Superior temporal gyrus (tissue), 1 donor: ENCODE measurements at regions not wholly inside any gene's neighbourhood (a gene's known extent, or its start where the extent isn't known, plus 50 kb on each side); places are given as distances from the start of the nearest gene placed in this dataset.

Experiments
- DNase-seq: peaks from one replicate; pipeline ENCODE4 v3.0.0-alpha.2; 2016; ENCODE audit errors: extremely low spot score

DNA sequence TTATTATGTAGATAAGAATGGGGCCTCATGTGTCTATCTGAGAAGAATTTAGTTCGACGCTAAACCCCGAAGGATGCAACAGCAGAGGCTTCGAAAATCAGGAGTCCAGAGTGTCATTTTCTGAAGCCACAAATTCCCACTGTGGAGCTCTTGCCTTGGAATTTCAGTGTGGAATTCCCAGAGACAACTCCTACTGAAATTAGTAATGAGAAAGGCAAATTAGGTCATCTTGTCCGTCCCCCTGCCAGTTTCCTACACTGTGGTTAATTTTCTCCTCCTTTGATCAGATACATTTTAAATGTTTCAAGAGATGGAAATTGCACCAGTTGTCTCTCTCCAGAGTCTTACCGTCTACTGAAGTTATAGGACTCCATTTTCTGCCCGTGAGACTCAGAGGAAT, 633.6 kb downstream of the BNC2 start:
- DNase-seq = no peak

DNA sequence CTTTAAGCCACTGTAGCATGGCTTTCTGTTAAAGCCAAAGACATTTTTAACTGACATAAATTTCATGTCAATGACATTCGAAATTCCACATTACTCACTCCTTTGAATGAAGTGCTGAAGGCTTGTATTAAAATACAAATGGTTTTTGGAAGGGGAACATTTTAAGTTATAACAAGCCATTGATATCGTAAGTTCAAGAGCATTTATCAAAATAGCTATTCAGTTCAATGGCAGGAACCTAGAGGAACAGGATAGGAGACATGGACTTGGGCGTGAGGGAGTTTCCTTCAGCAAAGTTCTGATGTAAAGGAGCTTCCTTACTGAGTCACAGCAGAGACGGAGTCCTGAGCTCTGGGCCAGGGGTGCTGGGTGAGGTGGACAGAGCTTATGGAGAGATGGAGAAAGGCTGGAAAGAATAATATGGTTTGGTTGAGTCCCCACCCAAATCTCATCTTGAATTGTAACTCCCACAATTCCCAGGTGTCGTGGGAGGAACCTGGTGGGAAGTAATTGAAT, 631.8 kb downstream of the BNC2 start:
- no peak for DNase-seq

DNA sequence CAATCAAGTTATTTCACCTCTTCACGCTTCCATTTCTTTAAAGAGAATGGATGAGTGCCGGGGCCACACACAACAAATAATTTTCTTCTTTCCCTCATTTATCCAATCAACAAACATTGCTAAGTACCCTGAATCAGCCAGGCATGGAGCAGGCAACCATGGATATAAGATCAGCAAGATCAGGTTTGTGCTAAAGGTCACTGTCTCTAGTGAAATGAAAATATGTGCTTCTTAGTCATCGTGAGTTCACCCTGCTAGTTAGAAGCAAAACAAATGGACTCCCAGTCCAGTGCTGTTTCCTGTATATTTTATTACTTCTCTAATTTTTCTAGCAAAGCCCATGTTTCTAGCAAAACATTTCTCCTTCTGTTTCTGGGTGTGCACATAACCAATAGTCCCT, 629.2 kb downstream of the BNC2 start:
- no peak for DNase-seq

DNA sequence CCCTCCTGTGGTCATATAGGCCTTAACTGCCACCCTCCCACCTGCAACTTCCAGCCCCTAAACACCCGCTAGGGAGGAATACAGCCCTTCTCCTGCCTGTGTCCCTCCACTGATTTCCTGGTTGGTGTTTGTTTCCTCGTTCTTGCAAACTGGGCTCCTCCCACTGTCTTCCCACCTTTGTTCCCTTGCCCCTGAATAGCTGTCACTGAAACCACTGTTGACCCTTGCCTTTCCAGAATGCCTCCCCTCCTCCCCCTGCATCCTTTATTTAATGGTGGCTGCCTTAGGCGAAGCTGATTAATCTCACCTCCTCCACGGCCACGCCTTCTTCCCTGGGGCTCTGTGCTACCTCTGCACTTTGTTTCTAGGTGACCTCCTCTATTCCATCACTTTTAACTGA, 626.7 kb downstream of the BNC2 start:
- no peak for DNase-seq

DNA sequence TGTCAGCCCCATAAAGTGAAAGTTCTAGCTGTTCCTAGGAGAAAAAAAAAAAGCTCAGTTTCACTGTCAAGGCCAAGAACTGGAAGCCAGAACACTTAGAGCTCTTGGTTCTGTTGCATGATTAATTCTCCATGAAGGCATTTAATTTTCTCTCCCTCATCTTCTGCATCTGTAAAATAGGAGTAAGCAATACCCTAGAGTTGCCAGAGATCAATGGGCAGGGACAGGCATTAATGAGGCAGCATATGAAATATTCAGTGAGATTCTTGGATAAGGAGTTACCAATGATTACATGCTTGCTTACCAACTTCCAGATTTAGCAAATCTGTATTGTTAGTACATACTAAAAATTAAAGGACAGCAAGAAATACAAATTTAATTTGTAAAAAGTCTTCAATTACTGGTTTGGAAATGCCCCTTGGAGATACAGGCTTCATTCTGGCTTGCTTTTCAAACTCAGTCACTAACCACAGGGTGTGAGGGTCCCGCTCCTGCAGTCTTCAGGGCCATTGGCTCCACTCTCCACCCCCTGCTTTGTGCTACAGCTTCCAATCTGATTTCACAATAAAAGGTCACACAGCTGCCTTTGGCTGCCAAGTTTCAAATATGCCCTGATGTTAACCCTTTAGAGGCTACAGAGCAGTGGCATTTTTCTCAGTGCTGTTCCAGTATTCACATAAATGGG, 624.6 kb downstream of the BNC2 start:
- no peak for DNase-seq

DNA sequence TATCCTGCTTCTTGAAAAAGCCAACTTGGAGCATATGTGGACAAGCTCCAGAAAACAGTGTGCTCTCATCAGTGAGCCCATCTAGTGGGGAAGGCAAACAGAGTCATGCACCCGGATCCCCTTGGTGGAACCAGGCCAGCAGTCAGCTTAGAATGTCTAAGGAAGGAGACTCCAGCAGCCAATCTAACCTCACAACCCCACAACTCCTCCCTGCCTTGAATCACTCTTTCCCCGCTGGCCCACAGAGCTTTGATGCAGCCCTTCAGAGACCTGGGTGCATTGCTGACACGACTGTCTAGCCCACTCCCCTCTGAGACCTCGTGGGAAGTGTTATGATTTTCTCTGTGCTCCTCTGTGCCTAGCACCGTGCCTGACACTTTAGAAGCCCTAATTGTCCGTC, 623.7 kb downstream of the BNC2 start:
- DNase-seq = no peak

DNA sequence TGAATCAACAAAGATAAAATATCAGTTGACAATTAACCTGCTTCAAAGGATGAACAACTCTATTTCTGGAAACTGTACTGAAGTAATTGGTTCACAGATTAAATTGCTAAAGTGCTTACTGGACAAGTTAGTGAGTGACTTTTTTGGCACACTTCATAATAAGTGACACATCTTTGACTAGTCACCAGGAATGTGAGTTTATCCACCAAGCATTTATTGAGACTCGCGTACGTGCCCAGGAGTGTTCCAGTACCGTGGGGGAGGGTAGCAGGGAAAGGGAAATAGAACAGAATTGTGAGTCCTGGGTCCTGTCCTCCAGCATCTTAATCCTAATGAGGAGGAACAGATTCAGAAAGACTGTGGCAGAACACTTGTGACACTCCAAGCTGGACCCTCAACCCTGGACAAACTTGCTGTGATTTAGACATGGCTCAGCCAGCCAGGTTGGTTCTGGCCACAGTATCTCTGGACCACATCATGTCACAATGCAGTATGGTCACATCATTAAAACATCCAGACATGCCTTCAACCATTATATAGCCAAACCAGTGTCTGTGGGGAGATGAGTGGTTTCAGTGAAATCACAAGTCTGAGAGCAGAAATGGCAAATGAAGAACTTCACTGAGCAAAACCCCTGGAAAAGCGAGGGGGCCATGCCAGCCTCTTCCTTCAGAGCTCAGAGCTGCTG, 623.1 kb downstream of the BNC2 start:
- no peak for DNase-seq

DNA sequence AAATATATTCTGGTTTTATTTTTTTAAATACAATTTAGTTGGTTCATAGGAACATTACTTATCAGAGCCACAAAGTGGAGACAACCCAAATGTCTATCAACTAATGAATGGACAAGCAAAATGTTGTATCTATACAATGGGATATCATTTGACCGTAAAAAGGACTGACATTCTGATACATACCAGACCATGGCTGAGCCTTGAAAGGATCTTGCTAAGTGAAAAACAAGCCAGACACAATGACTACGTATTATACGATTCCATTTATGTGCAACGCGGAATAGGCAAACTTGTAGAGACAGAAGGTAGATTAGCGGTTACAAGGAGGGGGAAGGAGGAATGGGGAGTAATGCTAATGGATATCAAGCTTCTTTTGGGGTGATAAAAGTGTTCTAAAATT, 621.6 kb downstream of the BNC2 start:
- DNase-seq = no peak

DNA sequence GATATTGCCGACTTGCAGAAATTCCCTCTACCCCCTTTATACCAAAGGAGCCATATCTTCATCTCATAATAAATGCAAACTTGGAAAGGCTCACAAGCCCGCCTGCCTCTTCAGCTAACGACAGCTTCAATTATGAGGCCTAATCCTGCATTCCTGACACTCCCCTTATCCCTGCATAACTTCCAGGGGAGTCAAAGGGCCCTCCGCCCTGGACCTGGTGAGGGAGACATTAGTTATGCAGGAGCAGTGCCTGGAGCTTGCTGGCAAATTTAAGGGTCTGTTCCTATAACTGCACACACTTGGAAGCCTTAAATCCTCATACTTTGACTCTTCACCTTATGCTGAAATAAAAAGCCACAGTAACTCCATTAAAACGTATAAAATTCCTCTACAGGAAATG, 617.9 kb downstream of the BNC2 start:
- no peak for DNase-seq

DNA sequence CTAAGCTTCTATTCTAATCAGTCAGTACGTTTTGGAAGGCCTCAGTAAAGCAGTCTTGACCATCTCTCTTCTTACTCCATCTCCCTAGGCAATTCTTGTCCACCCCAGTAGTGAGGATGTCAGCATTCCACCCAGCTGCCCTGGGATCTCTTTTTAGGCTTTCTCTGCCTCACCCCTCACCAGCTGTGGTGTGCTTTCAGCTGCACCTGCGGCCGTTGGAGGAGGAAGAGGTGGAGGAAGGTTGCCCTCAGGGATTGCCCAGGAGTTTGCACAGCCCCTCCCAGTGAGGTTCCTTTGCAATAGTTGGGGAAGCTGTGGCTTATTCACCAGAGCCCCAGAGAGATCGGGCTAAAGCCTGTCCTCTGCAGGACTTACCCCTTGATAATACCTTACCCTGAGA, 615.8 kb downstream of the BNC2 start:
- no peak for DNase-seq

DNA sequence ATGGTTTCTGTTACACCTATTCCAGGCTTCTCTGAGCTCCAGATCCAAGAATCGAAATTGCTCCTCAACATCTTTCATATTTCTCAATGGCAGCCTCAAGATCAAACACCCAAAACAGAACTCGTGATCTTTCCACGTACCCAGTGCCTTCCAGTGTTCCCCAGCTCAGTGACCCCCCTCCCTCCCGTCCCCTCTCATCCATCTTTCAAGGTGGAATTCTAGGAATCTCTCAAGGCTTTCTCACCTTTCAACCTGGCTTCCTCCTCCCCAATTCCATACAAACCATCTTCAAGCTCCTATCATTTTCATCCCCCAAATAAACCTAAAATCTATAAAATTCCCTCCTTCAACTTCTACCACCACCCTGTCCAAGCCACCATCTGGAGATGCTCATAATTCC, 615.3 kb downstream of the BNC2 start:
- DNase-seq = no peak

DNA sequence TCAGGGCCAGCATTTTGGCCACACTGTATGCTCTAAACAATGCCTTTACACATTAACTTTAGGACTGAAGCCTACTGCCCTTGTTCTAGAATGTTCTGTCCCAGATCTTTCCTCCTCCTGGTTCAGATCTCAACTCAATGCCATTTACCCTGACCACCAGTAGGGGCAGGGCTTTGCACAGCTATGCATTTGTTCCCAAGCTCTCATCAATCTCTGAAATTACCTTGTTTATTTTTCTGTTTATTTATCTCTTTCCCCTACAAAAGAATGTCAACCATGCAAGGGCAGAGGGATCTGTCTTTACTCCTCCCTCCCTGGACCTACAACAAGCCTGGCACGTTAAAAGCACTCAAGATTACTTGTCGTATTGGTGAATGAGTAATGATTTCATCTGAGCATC, 612.9 kb downstream of the BNC2 start:
- DNase-seq = no peak

DNA sequence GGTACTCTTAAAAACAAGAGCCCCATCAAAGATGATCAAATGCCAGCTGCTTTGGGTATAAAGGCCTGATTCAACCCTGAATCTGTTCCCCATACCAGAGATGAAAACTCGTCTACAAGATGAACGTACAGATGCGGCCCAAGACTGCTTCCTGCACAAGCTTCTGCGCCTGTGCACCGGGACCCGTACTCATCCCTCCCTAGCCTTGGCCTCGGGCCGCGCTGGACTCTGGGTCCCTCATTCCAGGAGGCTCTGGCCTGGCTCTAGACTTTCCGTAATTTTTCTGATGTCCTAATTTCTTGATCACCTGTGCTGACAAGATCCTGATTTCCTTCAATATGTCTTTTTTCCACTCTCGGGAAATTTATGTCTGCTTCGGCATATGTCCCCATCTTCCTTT, 612.3 kb downstream of the BNC2 start:
- no peak for DNase-seq

DNA sequence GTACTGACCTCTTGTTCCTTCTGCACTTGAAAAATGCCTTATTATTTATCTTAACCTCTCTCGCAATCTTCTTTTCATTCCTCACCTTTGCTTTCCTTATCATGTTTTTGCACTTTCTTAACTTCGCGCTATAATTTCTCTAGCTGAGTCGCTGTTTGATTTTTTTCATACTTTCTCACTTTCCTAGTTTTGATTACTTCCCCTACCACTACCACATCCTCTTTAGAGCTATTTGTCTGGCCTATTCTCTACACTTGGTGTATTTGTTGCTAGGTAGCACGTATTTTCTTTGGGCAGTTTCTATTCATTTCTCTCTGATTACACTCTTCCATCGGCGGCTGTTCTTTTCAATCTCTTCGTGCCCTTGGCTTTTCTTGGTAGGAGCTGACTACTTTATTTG, 611.8 kb downstream of the BNC2 start:
- DNase-seq = no peak

DNA sequence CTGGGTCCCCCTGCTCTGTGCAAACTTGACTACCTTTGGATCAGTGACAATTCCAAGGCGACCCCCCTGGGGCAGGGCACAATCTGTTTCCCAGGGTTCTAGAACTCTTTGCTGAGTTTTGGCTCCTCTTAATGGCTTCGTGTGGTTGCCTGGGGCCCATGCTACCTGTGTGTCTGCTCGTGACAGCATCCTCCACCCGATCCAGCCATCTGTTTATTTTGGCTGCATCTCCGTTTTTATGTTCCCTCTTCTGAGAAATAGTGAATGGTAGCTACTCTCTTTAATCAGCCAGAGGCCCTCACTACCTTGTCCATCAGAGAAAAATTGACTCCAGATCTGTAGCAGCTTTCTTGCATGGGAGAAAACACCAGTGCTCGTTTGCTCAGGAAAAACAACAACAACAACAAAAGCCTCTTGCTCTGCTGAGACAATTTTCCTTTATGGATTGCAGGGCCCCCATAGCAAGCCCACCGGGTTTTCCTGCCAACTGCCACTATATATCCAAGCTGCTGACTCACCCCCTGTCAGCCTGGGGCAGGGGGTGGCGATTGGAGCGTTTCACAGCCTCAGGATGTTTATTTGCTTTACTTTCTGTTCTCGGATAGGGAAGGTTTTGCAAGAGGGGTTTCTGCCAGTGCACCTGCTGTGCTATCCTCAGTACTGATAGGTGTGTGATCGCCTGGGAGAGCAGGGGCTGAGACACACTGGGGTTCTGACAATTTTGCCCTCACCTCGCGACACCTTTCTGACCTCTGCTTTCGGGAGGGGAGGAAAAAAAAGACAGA, 607.8 kb downstream of the BNC2 start:
- no peak for DNase-seq

DNA sequence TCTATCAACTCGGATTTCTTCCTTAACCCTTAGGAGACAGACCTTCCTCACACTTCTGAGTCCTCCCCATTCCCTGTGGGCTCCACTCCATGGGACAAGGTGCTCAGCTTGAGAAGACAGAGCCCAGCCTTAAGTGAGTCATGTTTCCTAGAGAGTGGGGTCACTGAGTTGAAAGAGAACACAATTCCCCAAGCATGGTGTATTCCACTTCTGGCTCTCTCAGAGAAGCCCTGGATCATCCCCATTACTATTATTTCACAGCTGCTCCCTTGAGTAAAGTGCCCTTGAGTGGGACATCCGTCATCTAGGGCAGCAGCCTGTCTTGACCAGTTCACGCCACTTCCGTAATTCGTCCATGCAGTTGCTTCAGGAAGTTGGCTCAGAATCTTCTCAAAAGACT, 604.8 kb downstream of the BNC2 start:
- DNase-seq = no peak

DNA sequence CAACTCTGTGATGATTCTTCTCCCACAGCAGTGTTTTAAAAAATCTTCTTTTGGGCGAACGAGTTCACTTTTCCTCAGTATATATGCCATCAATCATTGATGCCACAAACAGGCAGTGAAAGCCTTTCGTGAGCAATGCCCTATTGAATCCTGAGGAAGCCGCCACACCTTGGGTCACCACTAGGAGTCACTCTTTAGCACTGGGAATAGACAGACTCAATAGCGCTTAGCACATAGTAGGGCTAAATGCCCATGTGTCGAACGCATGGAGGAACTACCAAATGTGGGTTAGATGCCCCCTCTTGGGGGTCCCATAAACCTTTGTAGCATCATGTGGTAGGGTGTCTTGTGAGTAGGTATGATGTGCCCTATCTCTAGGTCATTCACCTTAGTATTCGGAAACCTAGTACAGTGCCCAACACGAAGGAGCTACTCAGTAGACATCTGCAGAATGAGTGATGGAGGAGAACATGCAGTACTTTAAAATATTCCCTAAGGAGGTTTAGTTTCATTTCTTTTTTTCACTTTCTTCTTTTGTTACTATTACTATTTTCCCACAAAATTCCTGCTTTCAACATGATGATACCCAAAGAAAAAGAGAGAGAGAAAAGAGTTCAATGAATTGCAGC, 603.7 kb downstream of the BNC2 start:
- no peak for DNase-seq

DNA sequence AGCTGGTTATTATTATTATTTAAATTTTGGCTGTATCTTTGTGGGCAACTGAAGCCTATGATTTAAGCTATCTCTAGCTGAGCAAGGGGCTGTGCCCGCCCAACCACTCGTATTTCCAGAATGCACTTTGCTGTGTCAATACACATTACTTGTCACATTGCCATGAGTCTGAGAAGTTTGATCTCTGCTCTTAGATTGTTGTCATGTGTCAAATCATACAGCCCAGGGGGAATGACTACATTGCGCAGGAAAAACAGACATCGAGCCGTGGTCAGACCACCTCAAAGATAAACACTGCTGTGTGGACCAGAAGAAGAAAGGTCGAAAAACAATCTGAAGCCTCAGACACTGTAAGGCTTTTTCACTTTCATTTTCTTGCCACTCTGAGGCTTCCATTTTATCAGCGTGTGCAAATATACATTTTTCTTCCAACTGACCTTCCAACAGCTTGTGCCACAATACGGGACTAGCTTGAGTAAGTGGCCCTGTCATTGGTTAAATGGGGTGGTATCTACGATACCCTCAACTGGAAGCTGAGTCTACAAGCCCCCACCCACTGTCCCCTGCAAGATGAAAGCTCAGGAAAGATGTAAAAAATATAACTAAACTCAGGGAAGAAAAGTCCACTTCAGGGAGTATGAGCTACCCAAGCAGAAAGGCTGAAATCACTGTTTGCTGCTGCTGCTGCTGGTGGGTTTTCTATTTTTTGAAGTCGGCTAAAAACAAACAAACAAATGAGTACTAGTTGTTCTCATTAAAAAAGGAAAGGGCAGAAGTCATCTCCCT, 603.0 kb downstream of the BNC2 start:
- DNase-seq = no peak

DNA sequence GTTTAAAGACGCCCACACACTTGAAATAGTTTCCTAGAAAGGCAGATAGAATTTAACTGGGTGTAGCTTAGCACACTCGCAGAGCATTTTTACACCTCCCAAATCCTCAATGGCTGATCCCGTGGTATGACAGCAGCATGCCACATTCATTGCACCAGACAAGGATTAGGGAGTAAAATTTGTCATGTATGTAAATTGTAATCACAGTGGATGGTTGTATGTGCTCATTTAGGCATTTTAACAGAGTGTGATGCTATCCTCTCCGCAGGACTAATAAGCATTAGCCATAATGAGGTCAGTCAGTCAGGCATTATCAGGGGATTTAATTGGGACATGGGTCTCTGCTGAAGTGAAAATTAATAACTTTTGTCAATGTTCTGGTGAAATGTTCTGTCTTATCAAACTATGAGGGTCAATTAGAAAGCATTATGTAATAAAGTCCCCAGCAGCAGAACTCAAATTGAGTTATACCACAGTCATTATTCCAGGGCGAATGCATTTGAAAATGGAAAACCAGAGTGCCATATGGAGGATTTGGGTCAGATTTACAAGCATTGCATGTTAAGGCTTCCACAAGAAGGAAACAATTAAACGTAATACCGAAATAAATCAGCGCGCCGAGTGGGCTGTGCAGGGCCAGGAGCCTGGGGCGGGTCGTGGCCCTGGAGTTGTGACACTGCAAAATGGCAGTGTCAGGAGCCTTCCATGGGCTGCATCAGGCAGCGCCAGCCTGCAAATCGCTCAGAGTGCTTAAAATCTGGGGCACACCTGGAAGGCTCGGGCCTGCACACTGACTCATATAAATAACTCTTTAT, 602.2 kb downstream of the BNC2 start:
- no peak for DNase-seq

DNA sequence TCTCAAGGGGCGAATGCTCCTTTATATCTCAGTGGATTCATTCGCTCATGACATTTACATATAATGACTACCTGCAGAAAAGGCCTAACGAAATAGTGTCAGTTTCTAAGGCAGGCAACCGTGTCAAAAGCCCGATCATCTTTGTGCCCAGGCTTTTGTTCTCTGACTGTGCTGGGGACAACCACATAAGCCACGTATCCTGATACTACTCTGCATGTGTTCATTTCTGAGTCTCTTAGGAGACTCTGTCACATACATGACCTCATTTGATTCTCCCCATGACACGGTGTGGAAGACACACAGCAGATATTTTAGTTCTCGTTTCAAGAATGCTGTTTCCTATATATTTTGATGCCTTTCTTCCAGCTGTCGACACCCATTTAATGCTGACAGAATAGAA, 598.5 kb downstream of the BNC2 start:
- no peak for DNase-seq

DNA sequence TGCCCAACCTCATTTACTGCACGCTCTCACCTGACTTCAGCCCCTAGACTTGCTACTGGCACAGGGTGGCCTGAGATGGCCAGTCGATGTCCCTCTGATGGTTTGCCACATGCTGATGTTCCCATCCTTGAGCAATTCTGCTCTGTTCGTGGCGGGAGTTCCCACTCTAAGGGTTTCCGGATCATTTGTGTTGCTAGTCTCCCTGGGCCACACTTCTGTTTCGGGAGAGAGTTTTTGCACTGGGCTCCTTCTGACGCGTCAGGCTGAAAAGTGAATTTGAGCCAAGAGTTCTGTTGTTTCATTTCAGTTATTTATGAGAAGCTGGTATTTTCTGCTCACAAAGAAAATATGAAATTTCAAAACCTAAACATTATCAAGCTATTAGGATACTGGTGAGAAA, 597.7 kb downstream of the BNC2 start:
- DNase-seq = no peak
